IPS DF 6.9 (cell line): ENCODE measurements at regions not wholly inside any gene's neighbourhood (a gene's known extent, or its start where the extent isn't known, plus 50 kb on each side); places are given as distances from the start of the nearest gene placed in this dataset.

ENCODE experiments used
- DNase-seq: peaks from one replicate; pipeline ENCODE4 v3.0.0-alpha.2; 2013; ENCODE audit warnings: low read depth, low spot score
- H3K27ac ChIP-seq: one replicate; pipeline ENCODE4 v1.5.1; 2013; ENCODE audit warnings: low read length, control low read depth
- H3K27me3 ChIP-seq: 2 replicates; pipeline ENCODE4 v1.6.1; 2013; ENCODE audit warnings: mild to moderate bottlenecking, low read length; ENCODE audit not compliant: control insufficient read depth, insufficient read depth
- H3K36me3 ChIP-seq: 2 replicates; pipeline ENCODE4 v1.6.1; 2013; ENCODE audit warnings: low read length; ENCODE audit not compliant: control insufficient read depth, insufficient read depth
- H3K4me1 ChIP-seq: 2 replicates; pipeline ENCODE4 v1.6.1; 2013; ENCODE audit warnings: low read length; ENCODE audit not compliant: control insufficient read depth, insufficient read depth
- H3K4me3 ChIP-seq: 2 replicates; pipeline ENCODE4 v1.5.1; 2013; ENCODE audit warnings: mild to moderate bottlenecking, low read length
- H3K9me3 ChIP-seq: 2 replicates; pipeline ENCODE4 v1.6.1; 2013; ENCODE audit warnings: low read length, inconsistent platforms; ENCODE audit not compliant: control insufficient read depth, insufficient read depth
- WGBS: extraction: QIAGEN DNeasy Blood & Tissue Kit; methylation state at CpG from one replicate; pipeline ENCODE4 v1.1.7; 2013; ENCODE audit warnings: mixed read lengths, missing lambda C conversion rate; ENCODE audit not compliant: insufficient read length, insufficient coverage; 5-methylcytosine and 5-hydroxymethylcytosine counted together

DNA sequence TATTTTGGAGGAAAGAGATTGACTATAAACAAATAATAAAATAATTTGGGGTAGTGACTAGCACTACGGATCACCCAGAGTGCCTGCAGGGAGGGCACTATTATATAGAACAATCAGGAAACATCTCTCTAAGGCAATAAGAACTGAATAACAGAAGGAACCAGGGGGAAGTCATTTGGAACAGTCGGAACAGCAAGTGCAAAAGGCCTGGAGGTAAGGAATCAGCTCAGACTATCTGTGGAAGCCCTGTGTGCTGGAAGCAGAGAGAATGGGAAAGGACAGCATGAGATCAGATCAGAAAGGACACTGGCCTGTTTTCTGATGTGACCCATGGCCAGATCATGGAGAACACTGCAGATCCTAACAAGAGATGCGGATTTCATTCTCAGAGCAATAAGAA is 357.6 kb downstream of the EFNA5 start:
- WGBS, result no CpG with 5 or more reads among the region's 3 CpGs
- Histone ChIP-seq H3K36me3 (no peaks in the 10 kb centered on the region), H3K4me3 (no peak overlapping the region), H3K4me1 (no peaks in the 10 kb centered on the region), H3K9me3 (no peaks in the 10 kb centered on the region), H3K27ac (no peak overlapping the region), H3K27me3 (no peaks in the 10 kb centered on the region)
- no peak for DNase-seq

DNA sequence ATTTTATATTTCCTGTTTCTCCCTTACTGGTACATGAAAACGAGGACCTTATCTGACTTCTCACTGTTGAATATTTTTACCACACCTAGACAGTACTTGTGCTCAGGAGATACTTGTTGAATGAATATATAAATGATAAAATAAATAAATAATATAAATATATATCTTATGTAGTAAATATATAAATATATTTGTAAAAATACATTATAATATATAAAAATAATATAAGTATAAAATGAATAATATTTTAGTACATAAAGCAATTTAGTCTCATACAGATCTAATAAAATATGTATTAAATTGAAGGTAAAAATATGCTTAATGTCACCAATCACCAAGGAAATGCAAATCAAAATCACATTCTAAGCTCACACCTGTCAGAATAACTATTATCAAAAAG is 360.6 kb downstream of the EFNA5 start:
- no CpG with 5 or more reads among the region's 1 CpG for WGBS
- no peaks in the 10 kb centered on the region for H3K4me1 ChIP-seq
- H3K9me3 ChIP-seq, result no peaks in the 10 kb centered on the region
- DNase-seq, result no peak
- H3K36me3 ChIP-seq, result no peaks in the 10 kb centered on the region
- H3K27me3 ChIP-seq, result no peaks in the 10 kb centered on the region
- H3K27ac ChIP-seq, result no peak overlapping the region
- no peak overlapping the region for H3K4me3 ChIP-seq

DNA sequence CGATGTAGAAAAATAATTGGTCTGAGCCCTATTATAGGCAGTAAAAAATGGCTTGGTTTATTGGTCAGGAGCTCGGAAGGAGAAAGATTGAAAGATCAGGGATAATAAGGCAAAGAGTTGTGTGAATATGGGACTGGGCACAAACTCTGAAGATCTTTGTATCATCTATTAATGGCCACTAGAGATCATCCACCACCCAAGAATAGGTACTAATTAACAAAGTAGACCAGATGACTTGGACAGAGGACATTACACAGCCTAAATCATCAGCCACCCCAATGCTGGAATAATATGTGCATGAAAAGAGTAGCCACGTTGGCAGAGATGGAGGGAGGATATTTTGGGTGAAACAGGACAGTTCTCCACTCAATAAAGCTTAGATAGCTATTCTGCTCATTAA is 364.1 kb downstream of the EFNA5 start:
- Histone ChIP-seq H3K27me3 (no peaks in the 10 kb centered on the region), H3K4me1 (no peaks in the 10 kb centered on the region), H3K4me3 (no peak overlapping the region), H3K27ac (no peak overlapping the region), H3K36me3 (no peaks in the 10 kb centered on the region), H3K9me3 (no peaks in the 10 kb centered on the region)
- no CpG with 5 or more reads among the region's 3 CpGs for whole genome bisulfite sequencing
- DNase-seq, result no peak

DNA sequence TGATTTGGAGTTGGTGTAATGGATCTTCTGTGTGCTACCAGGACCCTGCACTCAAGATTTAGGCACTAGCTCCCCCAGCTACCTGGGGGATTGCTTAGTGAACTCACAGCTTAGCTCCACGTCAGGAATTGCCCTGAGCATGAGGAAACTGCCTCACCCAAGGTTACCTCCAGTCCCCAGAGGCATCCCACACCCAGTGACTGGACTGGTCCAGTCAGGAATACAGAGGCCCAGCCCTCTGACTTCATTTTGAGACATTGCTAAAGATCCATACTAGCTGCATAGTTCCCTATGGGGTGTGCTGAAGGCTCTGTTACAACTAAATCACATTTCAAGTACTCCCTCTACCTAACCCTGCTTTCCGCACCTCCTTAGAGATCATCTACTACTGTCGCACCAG is 364.7 kb downstream of the EFNA5 start:
- Histone ChIP-seq H3K36me3 (no peaks in the 10 kb centered on the region), H3K4me3 (no peak overlapping the region), H3K9me3 (no peaks in the 10 kb centered on the region), H3K4me1 (no peaks in the 10 kb centered on the region), H3K27me3 (no peaks in the 10 kb centered on the region), H3K27ac (no peak overlapping the region)
- no peak for DNase-seq
- whole genome bisulfite sequencing, result no CpG with 5 or more reads among the region's 3 CpGs

DNA sequence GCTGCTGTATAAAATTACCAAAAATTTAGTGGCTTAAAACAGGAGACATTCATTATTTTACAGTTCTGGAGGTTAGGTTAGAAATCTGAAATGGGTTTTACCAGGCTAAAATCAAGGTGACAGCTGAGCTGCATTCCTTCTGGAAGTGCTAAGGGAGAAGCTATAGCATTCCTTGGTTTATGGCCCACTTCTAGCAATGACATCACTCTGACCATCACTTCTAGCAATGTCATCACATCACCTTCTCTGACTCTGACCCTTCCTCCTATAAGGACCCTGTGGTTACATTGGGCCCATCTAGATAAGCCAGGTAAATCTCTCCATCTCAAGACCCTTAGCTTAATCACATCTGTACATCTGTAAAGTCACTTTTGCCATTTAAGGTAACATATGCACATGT is 366.1 kb downstream of the EFNA5 start:
- no peak overlapping the region for H3K4me3 ChIP-seq

DNA sequence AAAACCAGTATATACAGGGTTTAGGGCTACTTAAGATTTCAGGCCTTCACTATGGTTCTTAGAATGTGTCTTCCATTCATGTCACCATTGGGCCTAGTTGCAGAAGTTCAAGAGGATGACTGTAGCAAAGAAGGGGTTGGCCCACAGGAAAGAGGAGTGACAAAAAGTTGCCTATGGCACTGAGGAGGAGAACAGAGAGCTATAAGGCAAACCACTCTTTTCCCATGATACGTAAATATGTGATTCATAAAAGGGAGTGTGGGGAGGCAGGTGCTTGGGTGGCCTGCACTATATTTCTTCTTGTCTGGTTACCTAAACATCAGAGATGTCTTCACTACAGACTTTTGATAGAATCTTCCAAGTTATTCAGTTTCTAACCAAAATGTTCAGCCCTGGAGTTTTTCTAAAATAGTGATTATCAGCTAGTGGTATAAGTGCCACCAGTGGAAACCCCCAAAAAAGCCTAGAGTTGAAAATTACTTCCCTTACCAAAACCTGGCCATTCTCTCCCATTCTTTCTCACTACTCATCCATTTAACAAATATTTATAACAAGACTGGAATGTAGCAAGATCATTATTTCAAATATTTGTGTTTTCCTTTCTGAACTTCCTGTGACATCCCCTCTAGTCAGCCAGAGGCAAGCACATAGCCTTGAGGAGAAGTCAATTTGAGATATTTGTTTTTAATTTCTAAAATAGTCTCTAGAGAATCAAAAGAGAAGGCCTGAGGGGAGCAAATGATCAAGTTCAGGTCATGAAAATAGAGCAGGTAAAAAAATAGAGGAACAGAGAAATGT is 367.4 kb downstream of the EFNA5 start:
- Histone ChIP-seq H3K27me3 (no peaks in the 10 kb centered on the region), H3K4me3 (no peak overlapping the region), H3K27ac (no peak overlapping the region), H3K4me1 (no peaks in the 10 kb centered on the region), H3K36me3 (no peaks in the 10 kb centered on the region), H3K9me3 (no peaks in the 10 kb centered on the region)
- WGBS, result no CpG with 5 or more reads among the region's 1 CpG
- no peak for DNase-seq

More for the DNA sequence above, 366.1 kb downstream of the EFNA5 start:
- Histone ChIP-seq H3K27ac (no peak overlapping the region), H3K9me3 (no peaks in the 10 kb centered on the region), H3K36me3 (no peaks in the 10 kb centered on the region), H3K4me1 (no peaks in the 10 kb centered on the region), H3K27me3 (no peaks in the 10 kb centered on the region)
- DNase-seq, result no peak

DNA sequence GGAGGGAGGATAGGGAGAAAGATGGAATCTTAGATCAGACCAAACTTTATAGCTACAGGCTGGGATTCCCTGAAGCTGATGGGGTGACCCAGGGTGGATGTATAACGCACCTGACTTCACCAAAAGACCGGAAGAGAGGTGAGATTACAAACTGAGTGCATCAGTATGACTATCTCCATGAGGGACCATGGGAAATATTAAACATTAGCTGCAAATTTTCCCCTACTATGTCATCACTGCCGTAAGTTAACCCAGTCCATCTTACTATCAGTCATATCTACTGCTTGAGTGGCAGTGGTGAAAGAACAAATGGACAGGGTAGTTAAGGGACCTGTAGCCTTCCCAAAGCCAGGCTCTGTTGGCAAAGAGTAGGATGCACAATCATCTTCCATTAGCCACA is 368.3 kb downstream of the EFNA5 start:
- no peak for DNase-seq
- no peaks in the 10 kb centered on the region for H3K4me1 ChIP-seq
- no CpG with 5 or more reads among the region's 3 CpGs for WGBS
- H3K9me3 ChIP-seq, result no peaks in the 10 kb centered on the region
- no peaks in the 10 kb centered on the region for H3K36me3 ChIP-seq
- no peak overlapping the region for H3K4me3 ChIP-seq
- H3K27me3 ChIP-seq, result no peaks in the 10 kb centered on the region
- H3K27ac ChIP-seq, result no peak overlapping the region

DNA sequence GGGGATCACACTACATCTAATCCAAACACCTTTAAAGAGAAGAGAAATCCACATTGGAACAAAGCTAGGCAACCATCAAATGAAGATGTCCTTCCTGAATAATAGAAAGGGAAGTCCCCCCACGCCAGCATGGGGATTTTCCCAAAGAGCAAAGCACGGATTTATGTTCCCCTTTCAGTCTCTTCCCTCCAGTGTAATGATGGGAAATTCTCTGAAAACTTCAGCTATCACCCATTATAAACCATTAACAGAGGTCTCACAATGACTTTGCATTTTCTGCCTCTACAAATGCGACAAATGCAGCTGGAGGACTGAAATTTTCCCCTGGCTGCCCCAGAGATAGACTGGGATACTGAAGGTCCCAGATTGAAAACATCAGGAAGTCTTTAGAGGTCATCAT is 368.7 kb downstream of the EFNA5 start:
- no CpG with 5 or more reads among the region's 3 CpGs for WGBS
- no peak for DNase-seq
- H3K4me3 ChIP-seq, result no peak overlapping the region

DNA sequence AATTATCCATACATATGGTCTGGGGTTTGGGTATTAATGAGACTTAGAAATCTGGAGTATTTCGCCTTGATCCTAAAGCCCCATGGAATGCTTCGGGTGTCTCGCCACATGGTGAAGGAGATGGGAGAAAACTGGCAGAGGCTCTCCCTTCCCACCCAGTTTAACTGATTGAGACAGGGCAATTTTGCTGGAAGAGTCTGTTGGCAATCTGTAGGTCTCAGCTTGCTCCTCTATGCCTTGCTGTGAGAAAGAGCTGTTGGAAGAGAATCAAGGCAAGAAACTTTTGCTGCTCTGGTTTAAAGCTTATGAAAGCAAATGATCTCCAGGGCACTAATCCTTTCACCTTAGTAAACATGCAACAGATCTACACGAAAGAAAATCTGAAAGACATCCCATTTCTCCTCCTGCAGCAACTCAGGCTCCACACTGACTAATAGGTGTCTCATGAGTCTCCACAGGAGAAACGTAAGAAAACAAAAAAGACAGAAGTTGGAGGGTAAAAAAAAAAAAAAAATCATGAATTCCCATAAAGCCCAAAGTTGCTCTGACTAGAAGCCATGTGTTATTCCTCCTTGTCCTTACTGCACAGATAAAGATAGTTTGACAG is 369.9 kb downstream of the EFNA5 start:
- no peak overlapping the region for H3K4me3 ChIP-seq
- H3K36me3 ChIP-seq, result no peaks in the 10 kb centered on the region
- no peaks in the 10 kb centered on the region for H3K9me3 ChIP-seq
- H3K27ac ChIP-seq, result no peak overlapping the region
- no CpG with 5 or more reads among the region's 5 CpGs for whole genome bisulfite sequencing
- H3K4me1 ChIP-seq, result 0 out of 2 replicates have a peak, but pooled peaks cover 1% of the 10 kb centered on the region
- no peak for DNase-seq
- no peaks in the 10 kb centered on the region for H3K27me3 ChIP-seq

More for the DNA sequence above, 368.7 kb downstream of the EFNA5 start:
- H3K27ac ChIP-seq, result no peak overlapping the region
- H3K27me3 ChIP-seq, result no peaks in the 10 kb centered on the region
- H3K36me3 ChIP-seq, result no peaks in the 10 kb centered on the region
- no peaks in the 10 kb centered on the region for H3K4me1 ChIP-seq
- H3K9me3 ChIP-seq, result no peaks in the 10 kb centered on the region

DNA sequence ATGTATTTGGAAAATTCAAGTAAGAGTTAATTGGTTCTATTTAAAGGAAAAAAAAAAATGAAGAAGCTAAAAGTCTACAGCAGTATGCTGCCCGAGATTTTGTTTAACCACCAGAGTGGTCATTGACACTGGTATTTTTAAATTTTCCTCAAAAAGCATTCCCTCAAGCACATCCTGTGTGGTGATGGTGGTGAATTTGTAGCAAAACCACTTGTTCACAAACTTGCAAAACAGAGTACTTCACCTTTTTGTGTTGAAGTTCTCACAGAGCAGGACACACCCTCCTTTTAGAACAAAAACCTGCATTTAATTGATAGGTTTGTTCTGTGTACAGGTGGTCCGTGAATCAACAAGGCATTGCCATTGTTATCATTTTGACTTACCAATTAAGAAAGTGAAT is 374.2 kb downstream of the EFNA5 start:
- no peak overlapping the region for H3K27ac ChIP-seq
- no peaks in the 10 kb centered on the region for H3K36me3 ChIP-seq
- WGBS, result no CpG with 5 or more reads among the region's 2 CpGs
- H3K9me3 ChIP-seq, result no peaks in the 10 kb centered on the region
- H3K4me3 ChIP-seq, result no peak overlapping the region
- H3K27me3 ChIP-seq, result no peaks in the 10 kb centered on the region
- H3K4me1 ChIP-seq, result 0 out of 2 replicates have a peak, but pooled peaks cover 1% of the 10 kb centered on the region
- no peak for DNase-seq

DNA sequence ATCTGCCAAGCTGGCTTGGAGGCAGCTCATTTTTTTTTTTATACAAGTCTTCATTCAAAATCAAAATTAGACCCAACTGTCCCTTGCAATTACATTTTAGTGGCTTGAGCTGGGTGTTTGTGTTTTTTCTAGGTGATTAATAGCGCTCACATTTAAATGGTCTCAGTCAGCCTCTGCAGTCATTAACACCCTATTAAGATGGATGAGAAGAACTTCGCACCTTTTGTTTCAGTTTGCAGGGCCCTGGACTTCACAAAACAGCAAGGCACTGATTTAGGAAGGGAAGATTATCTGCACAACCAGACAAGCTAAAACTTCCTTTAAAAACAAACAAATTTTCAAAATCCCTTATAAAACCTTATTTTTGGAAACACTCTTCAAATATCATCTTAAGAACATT is 374.8 kb downstream of the EFNA5 start:
- Histone ChIP-seq H3K36me3 (no peaks in the 10 kb centered on the region), H3K9me3 (no peaks in the 10 kb centered on the region), H3K4me1 (0 out of 2 replicates have a peak, but pooled peaks cover 1% of the 10 kb centered on the region), H3K27ac (no peak overlapping the region), H3K4me3 (no peak overlapping the region), H3K27me3 (no peaks in the 10 kb centered on the region)
- no peak for DNase-seq
- WGBS, result no CpG with 5 or more reads among the region's 2 CpGs
